Fibroblast of the aortic adventitia (primary cell): ENCODE measurements at regions not wholly inside any gene's neighbourhood (a gene's known extent, or its start where the extent isn't known, plus 50 kb on each side); places are given as distances from the start of the nearest gene placed in this dataset.

Experiments used
- DNase-seq: peaks from one replicate; pipeline ENCODE4 v3.0.0-alpha.2; 2010; ENCODE audit warnings: low read depth
- H3K4me3 ChIP-seq: 2 replicates; pipeline ENCODE4 v1.5.1; 2011; ENCODE audit warnings: low read depth, mild to moderate bottlenecking, control low read depth, low read length, moderate library complexity
- TF ChIP-seq, protein P1 (sequence below): IDR thresholded peaks from 2 replicates; pipeline ENCODE4 v1.5.1; 2011; ENCODE audit warnings: mild to moderate bottlenecking, low read length, control low read depth, inconsistent platforms; ENCODE audit not compliant: insufficient read depth

DNA sequence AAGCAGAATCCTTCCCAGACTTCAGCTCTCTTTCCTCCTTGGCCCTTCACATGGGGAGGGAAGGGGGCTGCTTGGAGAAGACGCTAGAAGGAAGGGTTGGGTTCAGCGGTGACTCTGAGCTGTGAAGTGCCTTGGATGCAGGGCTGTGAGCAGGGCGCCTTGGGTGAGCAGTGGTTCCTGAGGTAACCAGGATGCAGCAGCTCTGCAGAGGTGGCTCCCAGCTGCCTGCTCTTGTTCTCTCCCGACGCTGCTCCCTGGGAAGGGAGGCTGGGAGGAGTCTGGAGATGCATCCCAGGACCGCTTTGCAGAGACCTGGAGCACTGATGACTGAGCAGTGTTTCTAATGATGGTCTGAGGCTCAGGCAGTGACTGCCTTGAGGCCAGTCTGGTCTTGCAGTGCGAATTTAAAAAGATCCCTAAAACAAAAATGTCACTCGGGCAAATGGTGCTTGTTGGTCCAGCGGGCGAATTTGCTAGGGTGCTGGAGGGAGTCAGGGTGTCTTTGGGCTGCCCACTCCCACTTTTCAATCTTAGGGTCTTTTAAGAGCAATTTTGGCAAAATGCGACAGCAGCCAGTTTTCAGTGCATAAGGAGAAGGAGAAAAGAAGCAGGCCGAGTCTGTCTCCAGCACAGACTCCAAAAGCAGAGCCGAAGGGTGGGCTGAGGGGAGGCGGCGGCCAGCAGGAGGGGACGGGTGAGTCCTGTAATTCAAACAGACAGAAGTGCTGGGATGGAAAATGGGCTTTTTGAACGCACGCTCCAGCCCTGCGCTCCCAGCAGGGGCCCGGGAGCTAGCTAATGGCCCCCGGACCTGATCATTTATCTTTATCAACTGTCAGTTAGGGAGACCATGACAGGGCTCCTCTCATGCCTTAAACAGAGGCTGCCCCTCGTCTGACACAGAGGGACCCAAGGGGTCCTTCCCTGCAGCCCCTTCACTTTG, 191.2 kb upstream of the SHH start:
- TF ChIP-seq, protein P1, sequence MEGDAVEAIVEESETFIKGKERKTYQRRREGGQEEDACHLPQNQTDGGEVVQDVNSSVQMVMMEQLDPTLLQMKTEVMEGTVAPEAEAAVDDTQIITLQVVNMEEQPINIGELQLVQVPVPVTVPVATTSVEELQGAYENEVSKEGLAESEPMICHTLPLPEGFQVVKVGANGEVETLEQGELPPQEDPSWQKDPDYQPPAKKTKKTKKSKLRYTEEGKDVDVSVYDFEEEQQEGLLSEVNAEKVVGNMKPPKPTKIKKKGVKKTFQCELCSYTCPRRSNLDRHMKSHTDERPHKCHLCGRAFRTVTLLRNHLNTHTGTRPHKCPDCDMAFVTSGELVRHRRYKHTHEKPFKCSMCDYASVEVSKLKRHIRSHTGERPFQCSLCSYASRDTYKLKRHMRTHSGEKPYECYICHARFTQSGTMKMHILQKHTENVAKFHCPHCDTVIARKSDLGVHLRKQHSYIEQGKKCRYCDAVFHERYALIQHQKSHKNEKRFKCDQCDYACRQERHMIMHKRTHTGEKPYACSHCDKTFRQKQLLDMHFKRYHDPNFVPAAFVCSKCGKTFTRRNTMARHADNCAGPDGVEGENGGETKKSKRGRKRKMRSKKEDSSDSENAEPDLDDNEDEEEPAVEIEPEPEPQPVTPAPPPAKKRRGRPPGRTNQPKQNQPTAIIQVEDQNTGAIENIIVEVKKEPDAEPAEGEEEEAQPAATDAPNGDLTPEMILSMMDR, result no peak
- no peak overlapping the region for H3K4me3 ChIP-seq
- no peak for DNase-seq

DNA sequence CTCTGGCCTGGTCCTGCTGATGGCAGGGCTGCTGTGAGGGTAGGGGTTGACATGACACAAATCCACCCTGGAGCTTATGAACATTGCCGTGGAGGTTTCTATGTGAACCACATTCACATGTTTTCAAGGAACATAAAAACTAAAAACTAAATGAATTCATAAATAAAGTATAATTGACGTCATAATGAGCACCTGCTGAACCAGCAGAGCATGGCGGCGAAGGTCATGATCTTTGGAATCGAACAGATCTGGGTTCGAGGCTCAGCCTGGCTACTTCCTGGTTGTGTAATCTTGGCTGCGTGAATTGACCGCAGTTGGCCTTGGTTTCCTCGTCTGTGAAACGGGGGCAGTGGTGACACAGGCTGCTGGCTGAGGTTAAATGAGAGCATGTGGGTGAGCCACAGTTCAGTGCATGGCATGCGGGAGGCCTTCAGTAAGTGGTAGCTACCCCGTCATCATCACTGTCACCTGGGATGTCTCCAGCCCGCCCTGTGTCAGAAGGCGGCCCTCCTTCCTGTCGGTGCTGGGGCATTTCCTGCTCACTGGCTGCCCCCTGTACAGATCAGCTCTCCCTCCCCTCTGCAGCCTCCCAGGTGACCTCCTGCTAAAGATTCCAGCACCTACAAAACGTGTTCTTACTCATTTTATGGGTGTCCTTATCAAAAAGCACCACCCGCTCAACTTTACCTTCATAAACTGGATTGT, 190.3 kb upstream of the SHH start:
- no peak overlapping the region for H3K4me3 ChIP-seq
- no peak for DNase-seq
- TF ChIP-seq, protein P1, result no peak

DNA sequence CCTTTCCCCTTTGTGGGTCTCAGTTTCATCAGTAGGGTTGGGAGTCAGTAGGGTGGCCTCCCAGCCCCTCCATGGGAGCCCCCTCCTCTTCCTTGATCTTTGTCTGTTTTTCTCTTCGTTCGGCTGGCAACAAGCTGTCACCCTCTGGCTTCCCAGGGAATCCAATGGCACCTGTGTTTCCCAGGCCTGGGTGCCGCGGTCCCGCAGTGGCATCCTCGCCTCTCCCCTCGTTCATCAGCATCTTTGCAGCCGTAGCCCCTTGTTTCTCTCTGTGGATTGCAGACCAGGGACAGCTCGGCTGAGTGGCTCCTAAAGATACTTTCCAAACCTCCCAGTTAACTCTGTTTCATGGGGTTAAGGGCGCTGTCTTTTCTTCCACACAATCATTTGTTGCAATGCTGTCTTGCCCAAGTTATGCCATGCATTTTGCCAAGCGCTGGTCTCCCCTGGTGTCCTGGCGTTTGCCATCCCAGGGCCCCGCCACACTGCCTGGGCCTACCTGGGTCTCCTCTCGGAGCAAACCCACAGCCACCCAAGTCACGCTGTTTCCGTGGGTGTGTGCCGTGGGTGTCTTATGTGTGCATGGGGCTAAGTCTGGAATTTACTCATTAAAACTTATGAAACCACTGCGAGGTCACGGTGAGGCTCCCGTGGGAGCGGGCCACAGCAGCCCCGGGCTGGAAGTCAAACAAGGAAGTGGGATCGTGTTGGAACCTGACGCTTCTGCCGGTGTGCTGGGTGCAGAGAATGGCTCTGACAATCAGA, 189.4 kb upstream of the SHH start:
- no peak overlapping the region for H3K4me3 ChIP-seq
- DNase-seq, result no peak
- TF ChIP-seq, protein P1, result no peak

DNA sequence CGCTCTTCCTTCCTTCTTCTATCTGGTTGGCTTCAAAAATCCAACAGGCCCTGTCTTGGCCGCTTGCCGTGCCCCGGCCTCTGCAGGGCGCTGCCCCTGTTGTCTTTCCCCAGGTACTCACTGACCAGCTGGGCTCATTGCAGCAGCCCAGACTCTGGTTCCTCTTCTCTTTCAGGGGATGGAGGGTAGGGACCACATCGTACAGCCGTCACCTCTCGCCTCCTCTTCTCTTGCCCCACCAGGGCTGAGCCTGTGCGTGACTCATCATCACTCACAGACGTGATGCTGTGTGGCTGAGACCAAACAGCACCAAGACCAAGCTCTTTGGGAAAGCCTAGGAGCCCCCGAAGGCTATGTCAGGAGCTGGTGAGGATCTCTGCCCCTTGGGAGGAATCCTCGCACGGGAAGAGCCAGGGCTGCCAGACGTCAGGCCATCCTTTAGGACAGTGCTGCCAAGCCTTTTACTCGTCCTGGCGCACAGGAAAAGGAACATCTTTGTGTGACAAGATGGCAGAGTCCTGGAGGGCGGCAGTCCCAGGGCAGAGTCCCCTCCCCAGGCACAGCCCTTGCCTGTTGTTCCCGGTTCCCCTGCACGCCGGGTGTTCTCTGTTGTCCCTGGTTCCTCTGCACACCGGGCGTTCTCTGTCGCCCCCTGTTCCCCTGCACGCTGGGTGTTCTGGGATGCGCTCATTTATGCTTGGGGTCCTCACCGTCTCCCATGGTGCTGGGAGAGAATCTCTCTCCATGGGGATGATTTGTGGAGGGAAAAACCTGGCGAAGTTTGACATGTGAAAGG, 188.5 kb upstream of the SHH start:
- no peak overlapping the region for H3K4me3 ChIP-seq
- TF ChIP-seq, protein P1, result no peak
- DNase-seq, result no peak

DNA sequence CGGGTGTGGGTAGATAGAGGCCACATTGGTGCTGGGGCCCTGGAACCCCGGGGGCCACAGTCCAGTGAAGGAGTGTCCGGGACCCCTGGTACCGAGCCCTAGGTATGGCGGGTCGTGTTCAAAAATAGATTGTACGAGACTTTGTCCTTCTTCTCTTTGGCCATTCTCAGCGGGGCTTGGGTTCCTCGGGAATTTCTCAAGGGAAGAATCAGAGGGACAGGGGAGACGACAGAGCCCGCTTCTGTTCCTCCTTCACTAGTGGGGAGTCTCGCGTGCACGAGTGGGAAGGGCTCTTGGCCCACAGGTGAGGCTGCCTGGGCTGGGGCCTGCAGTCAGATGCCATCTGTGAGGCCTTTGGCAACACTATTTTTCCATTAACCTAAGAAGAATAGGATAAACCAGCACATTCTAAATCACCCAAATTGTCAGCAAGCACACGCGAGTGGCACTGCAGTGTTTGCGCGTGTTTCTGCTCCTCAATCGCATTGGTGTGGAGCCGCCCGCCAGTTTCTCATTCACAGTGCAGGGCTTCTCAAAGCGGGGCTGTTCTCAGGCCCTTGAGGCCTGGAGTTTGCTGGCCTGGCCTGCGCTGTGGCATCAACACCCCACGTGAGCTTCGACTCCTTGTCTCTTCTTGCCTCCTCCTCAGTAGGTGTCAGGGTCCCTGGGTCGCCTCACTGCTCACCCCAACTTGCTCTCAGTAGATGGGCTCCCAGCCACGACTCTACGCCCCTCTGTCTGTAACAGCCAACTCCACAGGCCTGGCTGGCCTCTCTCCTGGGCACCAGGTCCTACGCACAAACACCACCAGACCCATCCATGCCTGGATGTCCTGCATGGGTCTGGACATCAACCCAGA, 187.6 kb upstream of the SHH start:
- no peak overlapping the region for H3K4me3 ChIP-seq
- TF ChIP-seq, protein P1, result no peak

More for the DNA sequence above, 187.6 kb upstream of the SHH start:
- DNase-seq, result no peak
